ENCODE measurements at regions not wholly inside any gene's neighbourhood (a gene's known extent, or its start where the extent isn't known, plus 50 kb on each side); places are given as distances from the start of the nearest gene placed in this dataset.

DNA sequence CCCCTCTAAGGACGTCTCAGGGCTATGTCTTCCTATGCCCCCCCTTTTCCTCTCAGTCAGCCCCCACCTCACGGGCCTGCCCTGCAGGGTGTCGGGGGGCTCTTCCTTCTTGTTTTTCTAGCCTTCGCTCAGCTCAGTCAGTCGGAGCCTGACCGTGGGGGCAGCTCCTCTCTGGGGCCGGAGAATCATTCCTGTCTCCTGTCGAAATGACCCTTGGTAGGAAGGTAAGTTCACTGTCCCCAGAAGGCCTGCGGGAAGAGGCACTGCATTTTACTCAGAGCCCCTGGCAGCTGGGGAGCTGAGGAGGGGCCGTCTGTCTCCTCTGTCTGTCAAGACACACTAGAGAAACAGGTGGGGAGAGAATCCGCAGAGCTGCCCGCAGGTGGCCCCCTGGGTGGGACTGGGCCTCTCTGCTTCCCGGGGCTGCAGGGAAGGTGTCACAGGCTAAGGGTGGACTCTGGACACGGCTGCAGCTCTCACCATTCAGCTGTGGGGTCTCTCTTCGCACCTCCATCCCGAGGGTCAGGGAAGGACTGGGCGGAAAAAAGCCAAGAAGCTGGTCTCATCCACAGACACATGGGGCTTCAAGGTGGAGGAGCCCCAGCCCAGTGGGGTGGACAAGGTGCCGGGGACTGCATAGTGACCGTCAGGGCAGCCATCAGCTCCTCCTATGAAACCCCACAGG, 112.8 kb upstream of the TNRC6C start:
- TF ChIP-seq, protein P1, sequence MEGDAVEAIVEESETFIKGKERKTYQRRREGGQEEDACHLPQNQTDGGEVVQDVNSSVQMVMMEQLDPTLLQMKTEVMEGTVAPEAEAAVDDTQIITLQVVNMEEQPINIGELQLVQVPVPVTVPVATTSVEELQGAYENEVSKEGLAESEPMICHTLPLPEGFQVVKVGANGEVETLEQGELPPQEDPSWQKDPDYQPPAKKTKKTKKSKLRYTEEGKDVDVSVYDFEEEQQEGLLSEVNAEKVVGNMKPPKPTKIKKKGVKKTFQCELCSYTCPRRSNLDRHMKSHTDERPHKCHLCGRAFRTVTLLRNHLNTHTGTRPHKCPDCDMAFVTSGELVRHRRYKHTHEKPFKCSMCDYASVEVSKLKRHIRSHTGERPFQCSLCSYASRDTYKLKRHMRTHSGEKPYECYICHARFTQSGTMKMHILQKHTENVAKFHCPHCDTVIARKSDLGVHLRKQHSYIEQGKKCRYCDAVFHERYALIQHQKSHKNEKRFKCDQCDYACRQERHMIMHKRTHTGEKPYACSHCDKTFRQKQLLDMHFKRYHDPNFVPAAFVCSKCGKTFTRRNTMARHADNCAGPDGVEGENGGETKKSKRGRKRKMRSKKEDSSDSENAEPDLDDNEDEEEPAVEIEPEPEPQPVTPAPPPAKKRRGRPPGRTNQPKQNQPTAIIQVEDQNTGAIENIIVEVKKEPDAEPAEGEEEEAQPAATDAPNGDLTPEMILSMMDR (conservative IDR thresholded peaks at IDR 0.05), result no peak
- no peak for TF ChIP-seq ZFX (IDR thresholded peaks at IDR 0.05)

Data from C4-2B (cell line).